GM23338 (cell line): ENCODE measurements at regions not wholly inside any gene's neighbourhood (a gene's known extent, or its start where the extent isn't known, plus 50 kb on each side); places are given as distances from the start of the nearest gene placed in this dataset.

Source experiments
- CTCF ChIP-seq, 2 experiments: fragments of 200-600 bp in 1 of 2; sonication (generic) in 1 of 2; conservative IDR thresholded peaks; 2 replicates each; pipeline versions ENCODE4 v1.5.1 to v1.6.1; 2016 to 2017; ENCODE audit warnings: antibody characterized with exemption in 2 of 2, low read depth in 2 of 2, mild to moderate bottlenecking in 2 of 2, moderate library complexity in 1 of 2
- EZH2 ChIP-seq: fragments of 200-600 bp; sonication (generic); IDR thresholded peaks from one replicate; pipeline ENCODE4 v1.8.0; 2017; ENCODE audit warnings: antibody characterized with exemption, mild to moderate bottlenecking, low read depth; ENCODE audit not compliant: unreplicated experiment

- TF ChIP-seq CTCF (conservative IDR thresholded peaks at IDR 0.05; ENCODE audit: low read depth in 2 of 2) (no peak), EZH2 (no peak)
Measured at GRCh38 chr3:73697020-73697419, 72.3 kb upstream of the PDZRN3 start.
